Esophagus squamous epithelium (tissue), 5 donors: ENCODE measurements at regions not wholly inside any gene's neighbourhood (a gene's known extent, or its start where the extent isn't known, plus 50 kb on each side); places are given as distances from the start of the nearest gene placed in this dataset.

Source experiments
- DNase-seq: peaks from one replicate; lab custom pipeline; 2025; lab: John Stamatoyannopoulos, UW
- H3K27ac ChIP-seq, 4 donors: fragments of 200-600 bp; sonication (generic); one replicate each; pipeline ENCODE4 v1.5.1; 2016 to 2019; ENCODE audit warnings: mild to moderate bottlenecking in 1 of 4
- H3K27me3 ChIP-seq, 4 donors: fragments of 200-600 bp; sonication (generic); 1 replicate in 3 of 4; 2 replicates in 1 of 4; pipeline versions ENCODE4 v1.5.1 to v1.6.0; 2017 to 2021; ENCODE audit warnings: antibody characterized with exemption in 1 of 4
- H3K36me3 ChIP-seq, 3 donors: fragments of 200-600 bp; sonication (generic); one replicate each; pipeline ENCODE4 v1.5.1; 2016 to 2019
- H3K4me1 ChIP-seq, 3 donors: fragments of 200-600 bp; sonication (generic); one replicate each; pipeline ENCODE4 v1.5.1; 2017 to 2019
- H3K4me3 ChIP-seq, 4 donors: fragments of 200-600 bp; sonication (generic); 1 replicate in 3 of 4; 2 replicates in 1 of 4; pipeline ENCODE4 v1.5.1; 2016 to 2019; ENCODE audit warnings: mild to moderate bottlenecking in 2 of 4, moderate library complexity in 1 of 4
- H3K9me3 ChIP-seq, 3 donors: fragments of 200-600 bp; sonication (generic); one replicate each; pipeline ENCODE4 v1.5.1; 2016 to 2019
- POLR2A ChIP-seq, 4 donors: fragments of 450-650 bp; IDR thresholded peaks; one replicate each; pipeline ENCODE4 v1.6.1; 2017; ENCODE audit warnings: antibody characterized with exemption in 4 of 4, mild to moderate bottlenecking in 4 of 4, moderate library complexity in 3 of 4
- WGBS, 2 donors: methylation state at CpG; one replicate each; pipeline ENCODE4 v1.1.5; 2018; 5-methylcytosine and 5-hydroxymethylcytosine counted together
- intact Hi-C: fragments of 100-400 bp; cut with DNase I; formaldehyde crosslinking; loops from one replicate; pipeline ENCODE4 v1.15.0; 2022
- TF ChIP-seq, protein P1 (sequence below), 6 experiments: fragments of 450-650 bp in 4 of 6; fragments of 200-600 bp in 2 of 6; sonication (generic) in 2 of 6; IDR thresholded peaks; one replicate each; pipeline ENCODE4 v1.5.1; 2016 to 2019; ENCODE audit warnings: antibody characterized with exemption in 6 of 6, mild to moderate bottlenecking in 4 of 6, moderate library complexity in 4 of 6
- donor health status: DM: yes; HTN: yes; CAD: no.

DNA sequence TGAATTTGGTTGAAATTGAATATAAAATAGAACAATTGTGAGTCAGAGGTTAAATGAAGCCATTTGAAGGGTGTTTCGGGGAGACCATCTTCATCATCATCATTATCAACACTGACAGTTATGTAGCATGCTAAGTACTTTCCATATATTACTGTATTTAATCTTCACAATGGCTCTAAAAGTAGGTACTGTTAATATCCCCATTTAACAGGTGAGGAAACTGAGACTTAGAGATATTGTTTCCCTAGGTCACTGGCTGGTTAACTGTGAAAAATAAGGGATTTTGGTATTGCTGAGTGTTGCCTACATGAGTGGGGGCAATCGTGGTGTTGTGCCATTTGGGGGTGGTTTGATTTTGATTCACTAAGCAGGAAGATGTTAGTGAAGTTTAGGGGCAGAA is 100.3 kb downstream of the TBX19 start:
- WGBS, 2 donors, result 73 to 75% methylated on average over 2 of the region's 2 CpGs
- TF ChIP-seq, protein P1, sequence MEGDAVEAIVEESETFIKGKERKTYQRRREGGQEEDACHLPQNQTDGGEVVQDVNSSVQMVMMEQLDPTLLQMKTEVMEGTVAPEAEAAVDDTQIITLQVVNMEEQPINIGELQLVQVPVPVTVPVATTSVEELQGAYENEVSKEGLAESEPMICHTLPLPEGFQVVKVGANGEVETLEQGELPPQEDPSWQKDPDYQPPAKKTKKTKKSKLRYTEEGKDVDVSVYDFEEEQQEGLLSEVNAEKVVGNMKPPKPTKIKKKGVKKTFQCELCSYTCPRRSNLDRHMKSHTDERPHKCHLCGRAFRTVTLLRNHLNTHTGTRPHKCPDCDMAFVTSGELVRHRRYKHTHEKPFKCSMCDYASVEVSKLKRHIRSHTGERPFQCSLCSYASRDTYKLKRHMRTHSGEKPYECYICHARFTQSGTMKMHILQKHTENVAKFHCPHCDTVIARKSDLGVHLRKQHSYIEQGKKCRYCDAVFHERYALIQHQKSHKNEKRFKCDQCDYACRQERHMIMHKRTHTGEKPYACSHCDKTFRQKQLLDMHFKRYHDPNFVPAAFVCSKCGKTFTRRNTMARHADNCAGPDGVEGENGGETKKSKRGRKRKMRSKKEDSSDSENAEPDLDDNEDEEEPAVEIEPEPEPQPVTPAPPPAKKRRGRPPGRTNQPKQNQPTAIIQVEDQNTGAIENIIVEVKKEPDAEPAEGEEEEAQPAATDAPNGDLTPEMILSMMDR (IDR thresholded peaks at IDR 0.05), result no peak
- TF ChIP-seq POLR2A (IDR thresholded peaks at IDR 0.05), result no peak
- Histone ChIP-seq H3K4me1 (no peaks in the 10 kb centered on the region), H3K4me3 (no peak overlapping the region), H3K9me3 (no peaks in the 10 kb centered on the region), H3K36me3 (no peaks in the 10 kb centered on the region), H3K27me3 (no peaks in the 10 kb centered on the region), H3K27ac (no peak overlapping the region)
- intact Hi-C loops, result no loop called here
- DNase-seq, result no peak

GRCh38 chr1:168379104-168379860 is 98.6 kb downstream of the TBX19 start:
- H3K27me3 ChIP-seq, result no peaks in the 10 kb centered on the region
- no peak overlapping the region for H3K4me3 ChIP-seq
- no peak overlapping the region for H3K27ac ChIP-seq
- WGBS, 2 donors, result 77% methylated on average over 8 of the region's 8 CpGs
- no peaks in the 10 kb centered on the region for H3K36me3 ChIP-seq
- H3K9me3 ChIP-seq, result no peaks in the 10 kb centered on the region
- TF ChIP-seq POLR2A (IDR thresholded peaks at IDR 0.05), result no peak
- TF ChIP-seq, protein P1 (IDR thresholded peaks at IDR 0.05), result no peak
- DNase-seq, result no peak
- no peaks in the 10 kb centered on the region for H3K4me1 ChIP-seq
- intact Hi-C loops, result no loop called here

DNA sequence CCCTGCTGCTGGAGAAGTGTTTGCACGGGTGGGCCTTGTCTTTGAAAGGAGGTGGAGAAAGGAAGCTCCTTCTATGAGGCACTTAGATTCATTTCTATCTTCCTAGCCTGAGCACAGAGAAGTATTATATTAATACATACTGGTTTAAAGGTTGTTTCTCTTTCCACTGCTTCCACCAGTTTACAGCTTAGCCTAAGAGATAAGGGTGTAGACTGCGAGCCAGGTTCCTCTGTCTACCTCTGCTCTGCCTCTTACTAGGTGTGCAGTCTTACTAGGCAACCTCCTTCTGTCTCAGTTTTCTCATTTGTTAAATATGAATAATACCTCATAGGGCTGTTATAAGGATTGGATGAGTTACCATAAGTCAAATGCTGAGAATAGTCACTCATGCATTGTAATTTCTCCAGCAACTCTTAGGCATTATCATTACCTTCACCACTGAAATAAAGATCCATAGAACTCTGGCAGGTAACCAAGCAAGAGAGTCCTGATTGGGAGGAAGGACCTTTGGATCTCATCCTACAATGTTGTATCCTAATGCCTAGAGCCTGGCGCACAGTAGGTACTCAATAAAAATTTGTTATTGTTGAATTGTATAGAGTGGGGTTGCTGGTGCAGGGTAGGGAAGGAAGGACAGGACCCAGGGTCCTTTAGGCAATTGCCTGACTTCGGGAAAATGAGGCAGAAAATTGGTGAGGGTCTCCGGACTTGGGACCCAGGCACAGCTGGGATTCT is 95.1 kb downstream of the TBX19 start:
- Histone ChIP-seq H3K4me1 (no peaks in the 10 kb centered on the region), H3K9me3 (no peaks in the 10 kb centered on the region), H3K36me3 (no peaks in the 10 kb centered on the region), H3K4me3 (no peak overlapping the region), H3K27ac (no peak overlapping the region), H3K27me3 (no peaks in the 10 kb centered on the region)
- intact Hi-C loops, result no loop called here
- WGBS, 2 donors, result 90 to 94% methylated on average over 5 of the region's 5 CpGs
- DNase-seq, result no peak
- no peak for TF ChIP-seq POLR2A (IDR thresholded peaks at IDR 0.05)
- TF ChIP-seq, protein P1 (IDR thresholded peaks at IDR 0.05), result no peak

DNA sequence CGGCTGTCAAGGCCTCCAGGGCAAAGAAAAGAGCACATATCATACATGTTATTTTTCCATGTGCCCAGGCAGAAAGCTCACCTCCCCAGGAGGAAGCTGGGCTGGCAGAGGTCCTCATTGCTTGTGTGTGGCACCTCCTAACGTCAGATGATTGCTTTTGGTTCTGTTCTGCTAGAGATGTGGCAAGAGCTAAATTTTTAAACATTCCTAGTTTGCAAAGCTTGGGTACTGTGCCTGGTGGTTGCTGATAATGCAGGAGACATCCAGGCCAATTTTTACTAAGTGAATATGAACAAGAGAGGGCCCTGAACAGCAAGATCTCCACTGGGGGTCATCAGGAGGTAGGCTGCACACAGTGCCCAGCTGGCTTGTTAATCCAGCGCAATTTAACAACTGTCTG is 93.9 kb downstream of the TBX19 start:
- Histone ChIP-seq H3K27me3 (no peaks in the 10 kb centered on the region), H3K4me3 (no peak overlapping the region), H3K4me1 (no peaks in the 10 kb centered on the region), H3K27ac (no peak overlapping the region), H3K9me3 (no peaks in the 10 kb centered on the region), H3K36me3 (no peaks in the 10 kb centered on the region)
- DNase-seq, result no peak
- WGBS, 2 donors, result 54 to 70% methylated on average over 2 to 3 of the region's 3 CpGs
- intact Hi-C loops, result no loop called here
- no peak for TF ChIP-seq POLR2A (IDR thresholded peaks at IDR 0.05)
- TF ChIP-seq, protein P1 (IDR thresholded peaks at IDR 0.05), result no peak

- Histone ChIP-seq H3K27me3 (no peaks in the 10 kb centered on the region), H3K4me1 (no peaks in the 10 kb centered on the region), H3K9me3 (no peaks in the 10 kb centered on the region), H3K27ac (no peak overlapping the region), H3K4me3 (no peak overlapping the region), H3K36me3 (no peaks in the 10 kb centered on the region)
- intact Hi-C loops, result no loop called here
- DNase-seq, result no peak
- TF ChIP-seq POLR2A (IDR thresholded peaks at IDR 0.05), result no peak
- TF ChIP-seq, protein P1 (IDR thresholded peaks at IDR 0.05), result no peak
- WGBS, 2 donors, result 37 to 54% methylated on average over 5 of the region's 5 CpGs
These were observed 93.2 kb downstream of the TBX19 start for GRCh38 chr1:168373869-168374268.
